ENCODE measurements at regions not wholly inside any gene's neighbourhood (a gene's known extent, or its start where the extent isn't known, plus 50 kb on each side); places are given as distances from the start of the nearest gene placed in this dataset.

GRCh38 chrX:94418065-94418464, 744.1 kb downstream of the FAM133A start:
- no peaks in the 10 kb centered on the region for H3K4me1 ChIP-seq
- H3K36me3 ChIP-seq = no peaks in the 10 kb centered on the region
- TF ChIP-seq Cebpa-rat (IDR thresholded peaks at IDR 0.05) = no peak
- H3K27me3 ChIP-seq = peaks cover 51% of the 10 kb centered on the region
- no peak overlapping the region for H3K4me2 ChIP-seq
- no peaks in the 10 kb centered on the region; the same call in 1 of the 2 replicates for H4K20me1 ChIP-seq
- H3K9ac ChIP-seq = no peak overlapping the region
- no peak overlapping the region for H3K27ac ChIP-seq
- H3K4me3 ChIP-seq = no peak overlapping the region
- no peaks in the 10 kb centered on the region for H3K9me3 ChIP-seq

GRCh38 chrX:94424456-94424855, 750.5 kb downstream of the FAM133A start:
- Histone ChIP-seq H3K27ac (no peak overlapping the region), H4K20me1 (no peaks in the 10 kb centered on the region), H3K36me3 (no peaks in the 10 kb centered on the region), H3K4me2 (no peak overlapping the region), H3K27me3 (peaks cover 55% of the 10 kb centered on the region), H3K4me3 (no peak overlapping the region), H3K9ac (no peak overlapping the region), H3K4me1 (no peaks in the 10 kb centered on the region), H3K9me3 (no peaks in the 10 kb centered on the region)
- no peak for TF ChIP-seq Cebpa-rat (IDR thresholded peaks at IDR 0.05)

- no peaks in the 10 kb centered on the region for H3K36me3 ChIP-seq
- no peaks in the 10 kb centered on the region for H4K20me1 ChIP-seq
- H3K4me1 ChIP-seq = no peaks in the 10 kb centered on the region
- H3K4me3 ChIP-seq = no peak overlapping the region
- H3K27me3 ChIP-seq = peaks cover 46% of the 10 kb centered on the region
- TF ChIP-seq Cebpa-rat (IDR thresholded peaks at IDR 0.05) = no peak
- H3K4me2 ChIP-seq = no peak overlapping the region
- H3K9ac ChIP-seq = no peak overlapping the region
- H3K9me3 ChIP-seq = no peaks in the 10 kb centered on the region
- H3K27ac ChIP-seq = no peak overlapping the region
These were observed 756.1 kb downstream of the FAM133A start for GRCh38 chrX:94430091-94430490.

GRCh38 chrX:94435799-94436198, 761.8 kb downstream of the FAM133A start:
- TF ChIP-seq Cebpa-rat (IDR thresholded peaks at IDR 0.05) = no peak
- no peak overlapping the region for H3K4me2 ChIP-seq
- H3K27me3 ChIP-seq = peaks cover 41% of the 10 kb centered on the region

GRCh38 chrX:94454159-94454558, 780.2 kb downstream of the FAM133A start:
- no peak for TF ChIP-seq Cebpa-rat (IDR thresholded peaks at IDR 0.05)
- Histone ChIP-seq H3K27ac (no peak overlapping the region), H3K9me3 (no peaks in the 10 kb centered on the region), H3K4me3 (no peak overlapping the region), H3K4me1 (no peaks in the 10 kb centered on the region), H3K9ac (no peak overlapping the region), H4K20me1 (peaks cover 7% of the 10 kb centered on the region; the same call in 1 of the 2 replicates), H3K27me3 (peaks cover 55% of the 10 kb centered on the region), H3K4me2 (no peak overlapping the region), H3K36me3 (no peaks in the 10 kb centered on the region)

More at GRCh38 chrX:94435799-94436198, 761.8 kb downstream of the FAM133A start:
- Histone ChIP-seq H3K4me1 (no peaks in the 10 kb centered on the region), H3K36me3 (no peaks in the 10 kb centered on the region), H3K27ac (no peak overlapping the region), H4K20me1 (no peaks in the 10 kb centered on the region), H3K9ac (no peak overlapping the region), H3K9me3 (0 out of 2 replicates have a peak, but pooled peaks cover 5% of the 10 kb centered on the region), H3K4me3 (no peak overlapping the region)

GRCh38 chrX:94454606-94455005, 780.6 kb downstream of the FAM133A start:
- Histone ChIP-seq H3K4me3 (no peak overlapping the region), H3K27me3 (peaks cover 55% of the 10 kb centered on the region), H3K27ac (no peak overlapping the region)

GRCh38 chrX:94455782-94456181, 781.8 kb downstream of the FAM133A start:
- Histone ChIP-seq H3K9me3 (no peaks in the 10 kb centered on the region), H4K20me1 (peaks cover 7% of the 10 kb centered on the region; the same call in 1 of the 2 replicates), H3K4me2 (no peak overlapping the region), H3K4me3 (no peak overlapping the region), H3K4me1 (no peaks in the 10 kb centered on the region), H3K27me3 (peaks cover 54% of the 10 kb centered on the region), H3K9ac (no peak overlapping the region), H3K27ac (no peak overlapping the region), H3K36me3 (no peaks in the 10 kb centered on the region)
- TF ChIP-seq Cebpa-rat (IDR thresholded peaks at IDR 0.05) = no peak

More at GRCh38 chrX:94454606-94455005, 780.6 kb downstream of the FAM133A start:
- Histone ChIP-seq H3K4me1 (no peaks in the 10 kb centered on the region), H3K36me3 (no peaks in the 10 kb centered on the region), H3K4me2 (no peak overlapping the region), H3K9me3 (no peaks in the 10 kb centered on the region), H3K9ac (no peak overlapping the region), H4K20me1 (peaks cover 7% of the 10 kb centered on the region; the same call in 1 of the 2 replicates)
- TF ChIP-seq Cebpa-rat (IDR thresholded peaks at IDR 0.05) = no peak

- no peak overlapping the region for H3K27ac ChIP-seq
- peaks cover 40% of the 10 kb centered on the region for H3K27me3 ChIP-seq
- no peaks in the 10 kb centered on the region for H4K20me1 ChIP-seq
- no peak overlapping the region for H3K4me2 ChIP-seq
- TF ChIP-seq Cebpa-rat (IDR thresholded peaks at IDR 0.05) = no peak
- no peak overlapping the region for H3K9ac ChIP-seq
- H3K36me3 ChIP-seq = no peaks in the 10 kb centered on the region
- no peak overlapping the region for H3K4me3 ChIP-seq
- peaks cover 16% of the 10 kb centered on the region for H3K9me3 ChIP-seq
- H3K4me1 ChIP-seq = no peaks in the 10 kb centered on the region
These were observed 818.5 kb downstream of the FAM133A start for GRCh38 chrX:94492541-94492940.

GRCh38 chrX:94493405-94493804, 819.4 kb downstream of the FAM133A start:
- no peak overlapping the region for H3K4me2 ChIP-seq
- H3K9ac ChIP-seq = no peak overlapping the region
- H4K20me1 ChIP-seq = no peaks in the 10 kb centered on the region
- peaks cover 49% of the 10 kb centered on the region for H3K27me3 ChIP-seq
- no peaks in the 10 kb centered on the region for H3K4me1 ChIP-seq
- H3K27ac ChIP-seq = no peak overlapping the region
- peaks cover 16% of the 10 kb centered on the region for H3K9me3 ChIP-seq
- no peak for TF ChIP-seq Cebpa-rat (IDR thresholded peaks at IDR 0.05)
- H3K36me3 ChIP-seq = no peaks in the 10 kb centered on the region
- H3K4me3 ChIP-seq = no peak overlapping the region

- Histone ChIP-seq H3K27ac (no peak overlapping the region), H3K4me3 (no peak overlapping the region), H4K20me1 (no peaks in the 10 kb centered on the region), H3K9ac (no peak overlapping the region), H3K9me3 (no peaks in the 10 kb centered on the region), H3K4me2 (no peak overlapping the region), H3K4me1 (no peaks in the 10 kb centered on the region), H3K36me3 (no peaks in the 10 kb centered on the region), H3K27me3 (peaks cover 43% of the 10 kb centered on the region)
- TF ChIP-seq Cebpa-rat (IDR thresholded peaks at IDR 0.05) = no peak
These were observed 837.6 kb downstream of the FAM133A start for GRCh38 chrX:94511564-94511963.

GRCh38 chrX:94515009-94515408, 841.0 kb downstream of the FAM133A start:
- H3K27ac ChIP-seq = no peak overlapping the region
- no peak overlapping the region for H3K4me2 ChIP-seq
- H3K27me3 ChIP-seq = peaks cover 54% of the 10 kb centered on the region
- TF ChIP-seq Cebpa-rat (IDR thresholded peaks at IDR 0.05) = no peak
- H3K9ac ChIP-seq = no peak overlapping the region
- no peak overlapping the region for H3K4me3 ChIP-seq
- no peaks in the 10 kb centered on the region for H3K36me3 ChIP-seq
- no peaks in the 10 kb centered on the region for H3K9me3 ChIP-seq
- H4K20me1 ChIP-seq = no peaks in the 10 kb centered on the region
- H3K4me1 ChIP-seq = no peaks in the 10 kb centered on the region

All from BLaER1 (cell line).